Umbilical cord (tissue), 1 donor: ENCODE measurements at regions not wholly inside any gene's neighbourhood (a gene's known extent, or its start where the extent isn't known, plus 50 kb on each side); places are given as distances from the start of the nearest gene placed in this dataset.
"Not testable (repeated sequence)": the region's sequence is repeated elsewhere in the genome, so short reads cannot be mapped to it uniquely, and the experiment has no call there.

Experiments
- DNase-seq: peaks from one replicate; pipeline ENCODE4 v3.0.0-alpha.2; 2015; ENCODE audit warnings: low spot score

DNA sequence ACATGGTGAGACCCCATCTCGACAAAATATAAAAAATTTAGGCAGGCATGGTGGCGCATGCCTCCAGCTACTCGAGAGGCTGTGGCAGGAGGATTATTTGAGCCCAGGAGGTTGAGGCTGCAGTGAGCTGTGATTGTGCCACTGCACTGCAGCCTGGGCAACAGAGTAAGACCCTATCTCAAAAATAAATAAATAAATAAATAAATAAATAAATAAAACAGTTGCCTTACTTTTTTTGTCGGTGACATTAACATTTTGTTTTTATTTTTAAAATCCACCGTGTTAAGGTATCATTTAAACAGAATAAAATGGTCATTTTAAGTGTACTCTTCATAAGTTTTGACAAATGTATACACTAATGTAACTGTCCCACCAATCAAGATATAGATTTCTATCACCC, 57.0 kb downstream of the RASL11A start:
- DNase-seq, result no peak

DNA sequence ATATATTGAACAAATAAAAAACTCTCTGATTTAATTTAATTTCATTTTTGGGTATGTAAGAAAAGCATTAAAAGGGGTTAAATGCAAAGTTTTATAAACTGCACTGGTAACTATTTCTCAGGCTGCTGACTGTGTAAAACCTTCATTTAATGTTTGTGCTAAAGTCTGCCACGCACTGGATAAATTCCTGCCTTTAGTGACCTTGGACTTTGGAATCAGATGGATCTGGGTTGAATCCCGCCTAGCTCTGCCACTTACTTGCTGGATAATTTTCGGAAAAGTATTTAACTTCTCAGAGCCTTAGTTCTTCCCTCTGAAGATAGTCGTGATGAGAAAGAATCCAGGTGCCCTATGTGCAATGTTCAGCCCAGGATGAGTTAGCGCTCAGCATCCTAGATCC, 58.6 kb downstream of the RASL11A start:
- DNase-seq, result no peak

DNA sequence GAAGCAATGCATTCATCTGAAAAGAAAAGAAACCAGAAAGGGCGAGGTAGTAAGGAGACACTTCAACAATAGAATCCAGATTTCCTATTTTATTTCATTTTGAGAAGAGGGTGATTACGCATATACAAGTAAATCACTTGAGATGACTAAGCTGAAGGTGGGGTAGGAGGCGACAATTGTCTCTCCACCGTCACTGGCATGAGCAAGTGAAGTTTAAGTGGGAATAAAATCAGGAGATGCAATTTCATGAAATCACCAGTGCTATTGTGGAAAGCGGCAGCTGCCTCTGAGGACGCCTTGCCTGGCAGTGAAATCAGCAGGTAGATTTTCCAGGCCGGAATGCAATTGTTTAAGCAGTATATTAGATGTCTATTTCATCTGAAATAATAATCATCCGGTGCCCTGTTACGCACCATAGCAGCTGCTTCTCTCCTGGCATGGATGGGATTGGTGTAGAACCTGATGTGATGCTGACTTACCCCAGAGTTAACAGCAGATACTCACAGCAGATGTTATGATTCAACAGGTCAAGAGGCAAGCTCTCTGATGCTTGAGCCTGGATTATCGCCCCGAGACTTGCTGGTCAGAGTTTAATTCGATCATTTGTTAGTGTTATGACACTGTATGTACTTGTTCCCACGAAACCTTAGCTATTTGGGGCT, 64.3 kb downstream of the RASL11A start:
- DNase-seq, result no peak

DNA sequence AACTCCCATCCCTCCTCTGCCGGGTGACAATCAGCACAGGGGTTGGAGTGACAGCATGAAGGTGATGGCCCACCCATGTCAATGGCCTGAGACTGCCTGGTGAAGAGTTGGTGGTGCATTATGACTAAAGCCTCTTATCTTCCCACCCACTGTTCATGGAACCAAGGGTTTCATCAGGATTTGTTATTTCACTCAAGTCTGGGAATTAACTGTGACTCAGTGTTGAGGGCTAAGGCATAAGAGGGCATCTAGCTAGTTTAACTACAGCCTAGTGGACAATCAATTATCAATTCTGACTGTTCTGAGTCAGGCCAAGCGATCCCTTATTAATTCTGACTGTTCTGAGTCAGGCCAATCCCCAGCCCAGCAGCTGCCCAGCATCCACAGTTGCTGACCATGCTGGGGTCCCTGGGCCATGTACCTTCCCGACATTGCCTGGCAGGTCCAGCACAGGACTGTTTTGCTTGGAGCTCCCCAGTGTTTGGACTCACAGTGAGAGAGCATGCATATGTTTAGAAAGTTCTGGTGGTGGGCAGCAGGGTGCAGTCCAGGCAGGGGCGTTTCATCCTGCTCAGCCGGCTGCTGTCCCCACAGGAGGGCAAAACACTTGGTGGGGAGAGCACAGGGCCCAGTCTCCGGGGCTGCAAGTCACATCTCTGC, 65.5 kb downstream of the RASL11A start:
- DNase-seq, result no peak

DNA sequence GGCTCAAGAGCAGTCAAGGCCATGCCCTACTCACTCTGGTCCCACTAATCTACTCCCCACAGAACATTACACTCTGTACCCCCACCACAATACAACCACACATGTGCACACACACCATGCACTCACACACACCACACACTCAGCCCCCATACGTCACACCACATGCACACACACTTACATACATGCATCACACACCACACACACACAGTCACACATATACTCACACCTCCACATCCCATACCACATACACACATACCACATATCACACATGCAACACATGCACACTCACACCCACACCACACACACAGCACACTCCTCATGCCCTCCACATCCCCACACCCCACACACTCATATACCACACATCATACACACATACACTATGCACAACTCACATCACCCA, 67.6 kb downstream of the RASL11A start:
- no peak for DNase-seq

DNA sequence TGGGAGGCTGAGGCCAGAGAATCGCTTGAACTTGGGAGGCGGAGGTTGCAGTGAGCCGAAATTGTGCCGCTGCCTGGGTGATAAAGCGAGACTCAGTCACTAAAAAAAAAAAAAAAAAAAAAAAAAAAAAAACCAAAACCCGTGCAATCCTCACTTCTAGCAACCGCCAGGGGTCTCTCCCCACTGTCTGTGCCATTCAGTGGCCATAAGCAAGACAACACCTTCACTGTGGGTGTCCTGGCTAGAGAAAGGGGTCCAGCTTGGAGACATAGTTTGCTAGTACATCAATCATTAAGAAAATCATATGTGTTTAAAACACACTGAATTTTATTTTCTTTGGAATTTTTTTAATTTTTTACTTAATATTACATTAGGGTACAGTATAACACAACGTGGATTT, 68.2 kb downstream of the RASL11A start:
- DNase-seq, result no peak

- peak; percentile 20 for DNase-seq
Observed at GRCh38 chr13:27339299-27339698, 68.7 kb downstream of the RASL11A start.

GRCh38 chr13:27341616-27342015, 71.0 kb downstream of the RASL11A start:
- DNase-seq, result no peak

GRCh38 chr13:27347211-27347772, 76.7 kb downstream of the RASL11A start:
- DNase-seq, result no peak

GRCh38 chr13:27348461-27348860, 76.0 kb upstream of the GTF3A start:
- DNase-seq, result no peak

DNA sequence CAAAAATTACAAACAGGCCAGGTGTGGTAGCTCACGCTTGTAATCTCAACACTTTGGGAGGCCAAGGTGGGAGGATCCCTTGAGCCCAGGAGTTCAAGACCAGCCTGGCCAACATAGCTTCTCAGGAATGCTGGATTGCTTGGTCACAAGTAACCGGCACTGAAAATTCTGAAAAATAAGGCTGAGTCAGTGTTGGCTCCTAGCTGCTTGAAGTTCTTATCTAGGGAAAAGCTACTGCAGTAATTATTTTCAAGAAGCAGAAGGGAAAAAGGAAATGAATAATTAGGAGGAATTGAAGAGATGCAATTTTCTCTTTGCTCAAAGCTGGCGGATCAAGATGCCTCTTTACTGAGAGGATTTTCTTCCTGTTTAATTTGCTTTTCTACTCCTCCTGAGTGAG, 75.0 kb upstream of the GTF3A start:
- DNase-seq, result no peak

DNA sequence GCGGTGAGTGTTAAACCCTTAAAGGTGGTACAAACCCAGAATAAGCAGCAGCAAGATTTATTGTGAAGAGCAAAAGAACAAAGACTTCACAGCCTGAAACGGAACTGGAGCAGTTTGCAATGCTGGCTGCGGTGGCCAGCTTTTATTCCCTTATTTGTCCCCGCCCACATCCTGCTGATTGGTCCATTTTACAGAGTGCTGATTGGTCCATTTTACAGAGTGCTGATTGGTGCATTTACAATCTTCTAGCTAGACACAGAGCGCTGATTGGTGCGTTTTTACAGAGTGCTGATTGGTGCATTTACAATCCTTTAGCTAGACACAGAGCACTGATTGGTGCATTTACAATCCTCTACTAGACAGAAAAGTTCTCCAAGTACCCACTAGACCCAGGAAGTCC, 73.6 kb upstream of the GTF3A start:
- DNase-seq, result not testable (repeated sequence)

DNA sequence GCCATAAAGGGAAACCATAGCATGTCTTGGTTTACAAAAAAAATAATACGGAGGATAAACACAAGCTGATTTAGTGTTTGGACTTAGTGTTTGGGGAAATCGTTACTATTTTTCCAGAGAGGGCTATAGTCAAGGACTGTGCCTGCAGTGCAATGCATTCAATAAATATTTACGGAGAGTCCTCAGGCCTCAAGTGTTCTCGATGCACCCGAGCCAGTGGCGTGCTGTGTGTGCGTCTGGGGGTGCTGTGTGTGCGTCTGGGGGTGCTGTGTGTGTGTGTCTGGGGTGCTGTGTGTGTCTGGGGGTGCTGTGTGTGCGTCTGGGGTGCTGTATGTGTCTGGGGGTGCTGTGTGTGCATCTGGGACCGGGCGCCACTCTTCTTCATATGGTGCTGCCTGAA, 71.7 kb upstream of the GTF3A start:
- DNase-seq, result no peak

- no peak for DNase-seq
Observed at GRCh38 chr13:27353166-27353583, 71.2 kb upstream of the GTF3A start.

DNA sequence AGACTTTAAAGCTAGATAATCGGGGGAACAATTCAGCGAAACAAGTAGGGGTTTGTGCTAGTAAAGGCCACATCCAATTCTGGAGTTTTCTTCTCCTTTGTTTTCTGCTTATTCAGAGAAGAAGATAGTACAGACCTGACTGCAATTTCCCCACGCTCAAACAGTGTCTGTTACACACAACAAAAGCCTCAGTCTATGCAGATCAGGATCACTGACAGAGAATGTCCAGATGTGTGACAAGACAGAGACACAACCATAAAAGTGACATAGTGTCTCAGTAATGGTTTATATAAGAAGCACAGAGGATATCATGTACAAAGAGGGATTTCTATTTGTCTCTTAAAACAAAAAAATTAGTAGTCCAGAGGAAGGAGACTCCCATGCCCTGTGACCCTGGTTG, 70.7 kb upstream of the GTF3A start:
- no peak for DNase-seq

DNA sequence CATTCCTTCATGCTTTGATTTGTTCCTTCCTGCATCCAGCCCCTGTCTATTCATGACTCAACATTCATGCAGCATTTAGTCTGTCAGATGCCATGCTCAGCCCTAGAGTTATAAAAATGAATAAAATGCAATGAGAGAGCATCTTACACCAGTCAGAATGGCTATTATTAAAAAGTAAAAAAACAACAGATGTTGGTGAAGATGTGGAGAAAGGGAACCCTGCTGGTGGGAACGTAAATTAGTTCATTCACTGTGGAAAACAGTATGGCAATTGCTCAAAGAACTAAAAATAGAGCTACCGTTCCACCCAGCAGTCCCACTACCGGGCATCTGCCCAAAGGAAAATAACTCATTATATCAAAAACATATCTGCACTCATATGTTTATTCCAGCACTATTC, 70.0 kb upstream of the GTF3A start:
- DNase-seq, result peak; percentile 25

DNA sequence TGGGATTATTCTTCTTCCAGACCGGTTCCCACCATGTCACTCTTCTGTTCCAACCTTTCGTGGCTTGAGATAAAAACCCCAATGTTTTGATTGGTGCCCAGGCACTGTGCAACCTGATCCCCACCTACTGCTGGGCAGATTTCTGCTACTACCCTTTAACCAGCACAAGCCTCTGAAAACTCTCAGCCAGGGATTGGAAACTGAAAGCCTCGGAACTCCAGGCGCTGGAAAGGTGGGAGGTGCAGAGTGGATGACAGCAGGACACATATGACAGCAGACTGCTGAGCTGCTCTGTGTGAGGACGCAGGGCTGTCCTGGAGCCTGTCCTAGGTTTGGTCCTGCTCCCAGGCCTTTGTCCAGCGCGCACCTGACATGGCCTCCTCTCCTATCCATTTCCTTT, 68.5 kb upstream of the GTF3A start:
- no peak for DNase-seq

GRCh38 chr13:27358420-27358819, 66.0 kb upstream of the GTF3A start:
- DNase-seq, result no peak

DNA sequence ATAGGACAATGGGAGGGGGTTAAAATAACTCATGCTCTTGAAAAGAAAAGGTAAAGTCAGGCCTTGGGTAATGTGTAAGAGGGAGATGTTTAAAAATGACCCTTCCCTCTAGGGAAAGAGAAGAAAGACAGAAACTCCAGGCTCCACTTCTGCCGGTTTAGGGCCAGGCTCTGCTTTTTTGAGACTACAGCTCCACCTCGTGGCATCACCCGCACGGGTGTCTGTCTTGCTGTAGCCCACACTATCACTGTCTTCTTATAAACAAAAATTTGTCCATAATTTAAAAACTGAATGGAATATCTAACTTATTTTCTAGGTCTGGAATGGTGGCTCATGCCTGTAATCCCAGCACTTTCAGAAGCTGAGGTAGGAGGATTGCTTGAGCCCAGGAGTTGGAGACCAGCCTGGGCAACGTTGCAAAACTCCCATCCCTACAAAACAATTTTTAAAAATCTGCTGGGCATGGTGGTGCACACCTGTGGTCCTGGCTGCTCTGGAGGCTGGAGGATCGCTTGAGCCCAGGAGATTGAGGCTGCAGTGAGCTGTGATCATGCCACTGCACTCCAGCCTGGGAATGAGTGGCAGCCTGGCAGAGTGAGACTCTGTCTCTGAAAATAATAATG, 65.1 kb upstream of the GTF3A start:
- peak; percentile 72 for DNase-seq

DNA sequence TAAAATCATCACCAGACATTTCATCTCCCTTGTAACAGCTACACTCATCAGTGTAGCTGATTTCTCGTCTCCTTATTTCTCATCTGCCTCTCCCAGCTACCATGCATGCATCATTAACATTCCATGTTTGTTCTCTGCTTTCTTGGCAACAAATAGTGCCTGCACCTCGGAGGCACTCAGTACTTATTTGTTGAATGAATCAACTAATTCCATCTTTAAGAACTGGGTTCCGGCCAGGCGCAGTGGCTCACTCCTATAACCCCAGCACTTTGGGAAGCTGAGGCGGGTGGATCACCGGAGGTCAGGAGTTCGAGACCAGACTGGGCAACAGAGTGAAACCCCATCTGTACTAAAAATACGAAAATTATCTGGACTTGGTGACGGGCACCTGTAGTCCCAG, 63.9 kb upstream of the GTF3A start:
- no peak for DNase-seq

DNA sequence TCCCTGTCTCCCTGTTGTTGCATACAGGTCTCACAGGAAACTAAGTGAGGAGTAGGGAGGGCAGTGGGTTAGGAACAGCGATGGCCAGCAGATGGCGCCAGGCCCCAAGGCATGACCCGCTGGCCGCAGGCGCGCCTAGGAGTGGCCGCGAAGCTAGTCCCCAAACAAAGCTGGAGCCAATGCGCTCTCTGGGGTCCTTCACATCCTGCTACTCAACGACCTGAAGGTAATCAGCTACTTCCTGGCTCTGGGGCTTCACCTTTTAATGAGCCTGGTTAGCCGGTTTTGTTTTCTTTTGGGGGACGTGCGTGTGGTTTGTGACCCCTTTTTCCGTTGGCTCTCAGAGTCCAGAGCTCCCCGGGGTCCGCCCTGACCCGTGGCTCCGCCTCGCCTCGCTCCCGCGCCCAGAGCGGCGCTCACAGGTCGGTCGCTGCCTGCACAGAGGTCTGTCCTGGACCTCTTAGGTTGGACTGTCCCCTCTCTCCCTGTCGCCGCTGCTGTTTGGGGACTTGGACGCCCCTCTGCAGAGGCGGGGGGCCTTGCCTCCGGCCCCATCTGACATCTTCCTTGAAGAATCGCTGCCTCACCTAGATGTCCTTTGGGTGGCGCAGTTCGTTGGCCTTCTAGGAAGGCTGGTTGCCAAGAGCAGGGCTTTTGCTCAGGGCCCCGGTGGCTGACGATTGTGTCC, 62.2 kb upstream of the GTF3A start:
- DNase-seq, result peak; percentile 75

DNA sequence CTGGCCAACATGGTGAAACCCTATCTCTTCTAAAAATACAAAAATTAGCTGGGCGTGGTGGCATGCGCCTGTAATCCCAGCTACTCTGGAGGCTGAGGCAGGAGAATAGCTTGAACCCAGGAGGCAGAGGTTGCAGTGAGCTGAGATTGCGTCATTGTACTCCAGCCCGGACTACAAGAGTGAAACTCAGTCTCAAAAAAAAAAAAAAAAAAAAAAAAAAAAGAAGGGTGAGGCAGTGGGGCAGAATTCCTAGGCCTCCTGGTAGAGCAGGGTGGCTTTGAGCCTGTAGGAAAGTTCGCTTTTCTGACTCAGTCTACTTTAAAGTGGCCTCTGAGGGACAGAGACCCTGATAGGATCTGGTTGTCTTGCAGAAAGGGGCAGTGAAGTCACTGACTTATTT, 60.8 kb upstream of the GTF3A start:
- not testable (repeated sequence) for DNase-seq
